ENCODE measurements at regions not wholly inside any gene's neighbourhood (a gene's known extent, or its start where the extent isn't known, plus 50 kb on each side); places are given as distances from the start of the nearest gene placed in this dataset.

DNA sequence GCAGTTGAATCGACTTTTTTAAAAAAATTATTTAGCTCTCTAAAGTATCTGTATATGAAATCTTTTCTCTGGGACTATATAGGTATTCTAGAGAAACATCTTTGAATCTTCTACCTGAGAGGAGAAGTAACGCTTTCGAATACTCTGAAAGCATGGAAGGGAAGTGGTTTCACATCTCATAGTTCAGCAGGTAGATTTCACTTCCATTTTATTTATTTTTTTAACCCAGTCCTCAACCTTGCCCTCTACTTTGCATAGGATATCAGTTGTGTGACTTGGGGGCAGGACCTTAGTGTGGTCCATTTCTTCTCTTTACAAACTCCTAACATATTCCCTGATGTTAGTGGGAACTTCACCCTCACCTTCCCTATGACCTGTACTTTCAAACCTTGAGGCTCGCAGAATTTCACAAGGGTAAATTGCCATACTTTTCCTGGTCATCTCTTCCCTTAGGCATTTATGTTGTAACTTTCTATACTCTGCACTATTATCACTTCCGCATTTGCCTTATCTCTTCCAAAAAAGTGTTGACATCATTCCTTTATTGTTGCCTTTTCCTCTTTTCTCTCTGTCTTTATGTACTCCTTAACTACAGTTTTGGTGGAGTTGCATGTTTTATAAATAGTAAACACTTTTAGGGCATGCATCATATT is 1208.5 kb upstream of the ADGRL4 start:
- TF ChIP-seq, protein P1, sequence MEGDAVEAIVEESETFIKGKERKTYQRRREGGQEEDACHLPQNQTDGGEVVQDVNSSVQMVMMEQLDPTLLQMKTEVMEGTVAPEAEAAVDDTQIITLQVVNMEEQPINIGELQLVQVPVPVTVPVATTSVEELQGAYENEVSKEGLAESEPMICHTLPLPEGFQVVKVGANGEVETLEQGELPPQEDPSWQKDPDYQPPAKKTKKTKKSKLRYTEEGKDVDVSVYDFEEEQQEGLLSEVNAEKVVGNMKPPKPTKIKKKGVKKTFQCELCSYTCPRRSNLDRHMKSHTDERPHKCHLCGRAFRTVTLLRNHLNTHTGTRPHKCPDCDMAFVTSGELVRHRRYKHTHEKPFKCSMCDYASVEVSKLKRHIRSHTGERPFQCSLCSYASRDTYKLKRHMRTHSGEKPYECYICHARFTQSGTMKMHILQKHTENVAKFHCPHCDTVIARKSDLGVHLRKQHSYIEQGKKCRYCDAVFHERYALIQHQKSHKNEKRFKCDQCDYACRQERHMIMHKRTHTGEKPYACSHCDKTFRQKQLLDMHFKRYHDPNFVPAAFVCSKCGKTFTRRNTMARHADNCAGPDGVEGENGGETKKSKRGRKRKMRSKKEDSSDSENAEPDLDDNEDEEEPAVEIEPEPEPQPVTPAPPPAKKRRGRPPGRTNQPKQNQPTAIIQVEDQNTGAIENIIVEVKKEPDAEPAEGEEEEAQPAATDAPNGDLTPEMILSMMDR (IDR thresholded peaks at IDR 0.05; ENCODE audit: low read length) = no peak
- TF ChIP-seq EZH2 (IDR thresholded peaks at IDR 0.05; ENCODE audit: borderline replicate concordance, low read length) = no peak
